HEK293T (cell line): ENCODE measurements at regions not wholly inside any gene's neighbourhood (a gene's known extent, or its start where the extent isn't known, plus 50 kb on each side); places are given as distances from the start of the nearest gene placed in this dataset.

Source experiments
- CTCF ChIA-PET: fragments of 350-600 bp; formaldehyde crosslinking; extraction: SDS; loops from one replicate; lab custom pipeline; 2021; ENCODE audit warnings: antibody characterized with exemption, inconsistent platforms; lab: Yijun Ruan, JAX
- POLR2A ChIA-PET: fragments of 350-600 bp; formaldehyde crosslinking; extraction: SDS; loops from one replicate; lab custom pipeline; 2020; ENCODE audit warnings: antibody characterized with exemption, inconsistent platforms; lab: Yijun Ruan, JAX
- DNase-seq: peaks from one replicate; pipeline ENCODE4 v3.0.0; 2012; ENCODE audit warnings: mixed read lengths; ENCODE audit errors: extremely low spot score
- ARNT ChIP-seq: fragments of 450-650 bp; IDR thresholded peaks from 2 replicates; pipeline ENCODE4 v1.6.1; 2017; ENCODE audit warnings: mild to moderate bottlenecking
- BHLHE40 ChIP-seq: fragments of 450-650 bp; IDR thresholded peaks from 2 replicates; pipeline ENCODE4 v1.6.1; 2016; ENCODE audit warnings: mild to moderate bottlenecking, moderate library complexity, borderline replicate concordance
- CTBP1 ChIP-seq: fragments of 450-650 bp; IDR thresholded peaks from 2 replicates; pipeline ENCODE4 v1.6.1; 2016; ENCODE audit warnings: borderline replicate concordance
- ELF4 ChIP-seq: fragments of 450-650 bp; IDR thresholded peaks from 2 replicates; pipeline ENCODE4 v1.6.1; 2017; ENCODE audit warnings: antibody characterized with exemption
- FOXA1 ChIP-seq: fragments of 450-650 bp; IDR thresholded peaks from 2 replicates; pipeline ENCODE4 v1.6.1; 2016; ENCODE audit warnings: mild to moderate bottlenecking
- FOXK2 ChIP-seq: fragments of 450-650 bp; IDR thresholded peaks from 2 replicates; pipeline ENCODE4 v1.6.1; 2016; ENCODE audit warnings: mild to moderate bottlenecking
- FOXM1 ChIP-seq: fragments of 450-650 bp; IDR thresholded peaks from 2 replicates; pipeline ENCODE4 v1.6.1; 2017; ENCODE audit warnings: mild to moderate bottlenecking, borderline replicate concordance
- HDGF ChIP-seq: fragments of 450-650 bp; IDR thresholded peaks from 2 replicates; pipeline ENCODE4 v1.6.1; 2017; ENCODE audit warnings: antibody characterized with exemption, borderline replicate concordance
- L3MBTL2 ChIP-seq: fragments of 450-650 bp; conservative IDR thresholded peaks from 2 replicates; pipeline ENCODE4 v1.6.1; 2016; ENCODE audit warnings: mild to moderate bottlenecking
- LEF1 ChIP-seq: fragments of 450-650 bp; IDR thresholded peaks from 2 replicates; pipeline ENCODE4 v1.6.1; 2017; ENCODE audit warnings: mild to moderate bottlenecking, borderline replicate concordance
- NFRKB ChIP-seq: fragments of 450-650 bp; IDR thresholded peaks from 2 replicates; pipeline ENCODE4 v1.6.1; 2016; ENCODE audit warnings: mild to moderate bottlenecking, moderate library complexity
- SP1 ChIP-seq: fragments of 450-650 bp; IDR thresholded peaks from 2 replicates; pipeline ENCODE4 v1.6.1; 2017
- SUZ12 ChIP-seq: fragments of 450-650 bp; IDR thresholded peaks from 2 replicates; pipeline ENCODE4 v1.6.1; 2016; ENCODE audit warnings: mild to moderate bottlenecking
- TARDBP ChIP-seq: fragments of 450-650 bp; IDR thresholded peaks from 2 replicates; pipeline ENCODE4 v1.6.1; 2016
- ZNF384 ChIP-seq: fragments of 450-650 bp; IDR thresholded peaks from 2 replicates; pipeline ENCODE4 v1.6.1; 2016
- TF ChIP-seq, protein P1 (sequence below): fragments of 450-650 bp; IDR thresholded peaks from 2 replicates; pipeline ENCODE4 v1.6.1; 2016

DNA sequence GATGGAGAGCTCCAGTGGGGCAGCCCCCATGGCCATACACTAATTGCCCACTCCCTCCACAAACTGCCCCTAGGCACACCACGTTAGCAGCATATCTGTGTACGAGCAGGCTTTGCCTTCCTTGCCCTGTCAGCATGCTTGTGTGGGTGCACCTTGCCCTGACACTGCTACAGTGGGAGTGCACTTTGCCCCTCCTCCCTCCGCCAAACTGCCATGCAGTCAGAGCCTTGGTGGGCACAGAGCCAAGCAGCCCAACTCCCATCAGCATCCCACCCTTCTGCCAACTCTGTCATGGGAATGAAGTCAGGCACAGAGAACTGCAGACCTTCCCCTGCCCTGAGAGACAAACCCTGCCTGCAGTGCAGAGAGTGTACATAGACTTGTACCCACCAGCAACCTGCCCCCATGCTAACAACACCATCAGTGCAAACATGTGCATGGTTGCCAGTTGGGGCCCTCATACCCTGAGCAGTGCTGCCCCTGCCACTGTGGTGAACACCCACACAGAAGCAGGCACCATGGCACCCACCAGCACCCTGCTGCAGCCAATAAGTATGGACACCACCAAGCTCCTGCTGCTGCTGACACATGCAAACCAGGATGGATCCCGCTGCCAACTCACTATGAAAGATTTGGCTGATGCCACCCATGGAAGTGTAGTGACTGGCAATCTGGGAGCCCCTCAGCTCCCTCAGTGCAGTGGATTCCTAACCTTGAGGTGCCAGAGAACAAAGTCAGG lies 1197.7 kb upstream of the CELF2 start:
- DNase-seq, result no peak
- POLR2A ChIA-PET, result no interaction called here
- CTCF ChIA-PET, result no interaction called here

DNA sequence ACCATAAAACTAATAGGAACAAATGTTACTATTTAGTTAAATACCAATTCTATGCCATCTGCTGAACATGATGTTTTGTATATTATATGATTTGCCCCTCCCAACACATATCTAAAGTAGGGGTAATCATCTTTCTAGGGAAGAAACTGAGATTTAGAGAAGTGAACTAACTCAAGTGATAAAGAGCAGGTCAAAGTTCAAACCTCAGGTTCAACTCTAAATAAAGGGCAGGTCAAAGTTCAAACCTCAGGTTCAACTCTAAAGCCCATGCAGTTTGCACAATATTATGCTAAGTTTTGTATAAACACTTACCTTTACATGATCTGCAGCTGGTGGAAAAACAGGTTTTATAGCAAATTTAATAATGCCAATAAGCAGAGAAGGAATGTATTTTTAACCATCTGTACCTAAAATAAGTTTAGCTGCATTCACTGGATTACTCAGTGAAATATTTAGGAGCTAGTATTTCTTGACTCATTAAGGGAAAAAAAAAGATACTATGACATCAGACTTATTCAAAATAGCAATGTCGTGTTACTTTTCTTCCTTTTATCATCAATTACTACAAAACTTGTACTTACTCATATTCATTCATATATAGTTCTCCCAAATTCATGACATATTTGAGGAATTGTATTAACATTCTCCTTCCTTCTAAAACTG lies 1194.3 kb upstream of the CELF2 start:
- ChIA-PET POLR2A (no interaction called here), CTCF (no interaction called here)
- TF ChIP-seq FOXK2, result no peak
- TF ChIP-seq FOXA1, result no peak
- TF ChIP-seq TARDBP, result no peak
- TF ChIP-seq, protein P1, sequence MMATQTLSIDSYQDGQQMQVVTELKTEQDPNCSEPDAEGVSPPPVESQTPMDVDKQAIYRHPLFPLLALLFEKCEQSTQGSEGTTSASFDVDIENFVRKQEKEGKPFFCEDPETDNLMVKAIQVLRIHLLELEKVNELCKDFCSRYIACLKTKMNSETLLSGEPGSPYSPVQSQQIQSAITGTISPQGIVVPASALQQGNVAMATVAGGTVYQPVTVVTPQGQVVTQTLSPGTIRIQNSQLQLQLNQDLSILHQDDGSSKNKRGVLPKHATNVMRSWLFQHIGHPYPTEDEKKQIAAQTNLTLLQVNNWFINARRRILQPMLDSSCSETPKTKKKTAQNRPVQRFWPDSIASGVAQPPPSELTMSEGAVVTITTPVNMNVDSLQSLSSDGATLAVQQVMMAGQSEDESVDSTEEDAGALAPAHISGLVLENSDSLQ, result no peak
- no peak for TF ChIP-seq ZNF384
- TF ChIP-seq HDGF, result no peak
- no peak for DNase-seq

More for the DNA sequence above, 1197.7 kb upstream of the CELF2 start:
- no peak for TF ChIP-seq ELF4
- TF ChIP-seq L3MBTL2, result no peak
- no peak for TF ChIP-seq ARNT
- TF ChIP-seq FOXM1, result no peak
- TF ChIP-seq FOXK2, result no peak
- no peak for TF ChIP-seq TARDBP
- TF ChIP-seq, protein P1, result no peak
- no peak for TF ChIP-seq FOXA1
- TF ChIP-seq HDGF, result no peak
- no peak for TF ChIP-seq ZNF384
- TF ChIP-seq SUZ12, result no peak
- no peak for TF ChIP-seq BHLHE40

DNA sequence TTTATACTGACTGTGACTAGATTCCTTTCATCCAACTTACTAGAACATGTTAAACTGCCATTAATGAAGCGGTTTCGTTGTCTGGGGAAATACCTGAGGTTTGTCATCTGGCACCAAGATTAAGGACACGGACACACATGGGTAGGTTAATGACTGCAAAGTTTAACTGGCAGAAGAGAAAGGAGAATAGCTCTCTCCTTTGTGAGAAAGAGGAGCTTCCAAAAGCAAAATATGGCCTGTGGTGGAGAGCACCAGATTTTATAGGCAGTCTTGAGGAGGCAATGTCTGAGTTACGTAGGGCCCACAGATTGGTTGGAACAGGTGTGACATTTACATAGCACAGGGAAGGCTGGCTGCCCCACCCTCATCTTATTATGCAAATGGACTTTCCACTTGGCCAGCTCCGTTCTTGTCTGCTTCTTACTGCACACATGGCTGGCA lies 1193.0 kb upstream of the CELF2 start:
- ChIA-PET CTCF (interaction anchor here (0.6 kb wide), 1 partner anchor 1414 kb away, joined by 3 read pairs; no protein-coding TSS in a partner anchor), POLR2A (no interaction called here)
- DNase-seq, result no peak
- no peak for TF ChIP-seq LEF1
- no peak for TF ChIP-seq FOXA1
- TF ChIP-seq, protein P1, result no peak
- TF ChIP-seq TARDBP, result no peak
- TF ChIP-seq FOXM1, result no peak
- no peak for TF ChIP-seq ARNT
- no peak for TF ChIP-seq CTBP1

DNA sequence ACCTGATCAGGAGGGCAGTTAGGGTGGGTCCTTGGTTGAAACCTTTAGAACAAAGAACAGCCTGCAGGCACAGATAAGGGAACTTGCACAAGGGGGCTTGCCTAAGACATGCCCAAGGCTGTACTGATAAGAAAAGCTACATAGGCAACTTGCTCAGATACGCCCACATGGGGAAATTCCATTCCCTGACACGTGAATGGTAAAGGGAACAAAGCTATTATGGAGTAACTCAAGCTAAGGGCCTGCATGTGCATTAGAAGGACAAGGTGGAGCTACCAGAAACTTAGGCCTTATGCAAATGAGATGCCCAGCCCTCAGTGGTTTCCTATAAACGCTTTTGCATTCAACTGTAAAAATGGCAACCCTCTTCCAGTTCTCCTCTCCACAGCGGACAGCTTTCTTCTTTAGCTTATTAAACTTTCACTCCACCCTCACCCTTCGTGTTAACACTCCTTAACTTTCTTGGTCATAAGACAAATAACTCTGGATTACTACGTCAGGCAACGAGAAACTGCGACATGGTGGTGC lies 1192.1 kb upstream of the CELF2 start:
- TF ChIP-seq NFRKB, result no peak
- TF ChIP-seq FOXA1, result no peak
- no peak for TF ChIP-seq FOXK2
- no peak for TF ChIP-seq L3MBTL2
- no peak for TF ChIP-seq CTBP1
- TF ChIP-seq TARDBP, result no peak
- no peak for TF ChIP-seq FOXM1
- TF ChIP-seq SP1, result no peak
- CTCF ChIA-PET, result no interaction called here
- no peak for DNase-seq
- POLR2A ChIA-PET, result no interaction called here

DNA sequence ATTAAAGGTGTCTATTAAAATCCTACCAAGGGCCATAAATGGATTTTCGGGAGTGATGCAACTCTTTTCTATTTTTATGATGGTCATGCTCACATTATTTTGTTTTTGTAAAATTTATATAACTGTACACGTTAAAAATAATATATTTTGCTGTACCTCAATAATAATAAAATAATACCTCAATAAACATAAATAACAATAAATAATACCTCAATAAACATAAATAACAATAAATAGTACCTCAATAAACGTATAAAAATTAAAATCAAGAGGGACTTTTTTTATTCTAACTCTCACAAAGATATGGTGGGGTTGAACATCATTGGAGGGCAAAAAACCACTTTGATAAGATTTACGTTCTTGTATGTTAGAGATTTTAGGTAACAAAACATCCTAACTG lies 1189.6 kb upstream of the CELF2 start:
- CTCF ChIA-PET, result no interaction called here
- no peak for DNase-seq
- POLR2A ChIA-PET, result no interaction called here
- TF ChIP-seq, protein P1, result no peak
- no peak for TF ChIP-seq TARDBP
- TF ChIP-seq FOXA1, result no peak
- no peak for TF ChIP-seq SP1
- no peak for TF ChIP-seq FOXK2
- TF ChIP-seq NFRKB, result no peak
- no peak for TF ChIP-seq CTBP1
- no peak for TF ChIP-seq LEF1
- TF ChIP-seq HDGF, result no peak
- TF ChIP-seq BHLHE40, result no peak
- TF ChIP-seq ELF4, result no peak
- TF ChIP-seq FOXM1, result no peak
- TF ChIP-seq ZNF384, result no peak
- TF ChIP-seq L3MBTL2, result no peak
- TF ChIP-seq ARNT, result no peak
- no peak for TF ChIP-seq SUZ12
